ENCODE measurements at regions not wholly inside any gene's neighbourhood (a gene's known extent, or its start where the extent isn't known, plus 50 kb on each side); places are given as distances from the start of the nearest gene placed in this dataset.

- Histone ChIP-seq H3K79me2 (ENCODE audit: insufficient read depth) (peaks cover 4% of the 10 kb centered on the region), H3K27me3 (ENCODE audit: insufficient read depth) (no peaks in the 10 kb centered on the region), H4K20me1 (ENCODE audit: insufficient read depth) (no peaks in the 10 kb centered on the region), H3K9ac (no peak overlapping the region), H3K27ac (ENCODE audit: low read depth in 2 of 2, low read length in 1 of 2) (peak overlapping the region in 1 of 2 experiments; percentile 65; a peak in 2 of 4 replicates), H3K9me2 (no peaks in the 10 kb centered on the region), H3K4me2 (peak overlapping the region; percentile 44), H3K9me3 (no peaks in the 10 kb centered on the region), H3F3A (replicated peaks; ENCODE audit: insufficient read depth) (peaks cover 22% of the 10 kb centered on the region), H3K36me3 (replicated peaks in 1 of 2; ENCODE audit: control insufficient read depth in 1 of 2, insufficient read depth in 2 of 2, low read length in 1 of 2) (peaks cover 0 to 6% of the 10 kb centered on the region in 2 experiments), H3K4me1 (ENCODE audit: control insufficient read depth in 1 of 2, insufficient read depth in 2 of 2, low read depth in 1 of 2, low read length in 1 of 2) (peaks cover 14 to 20% of the 10 kb centered on the region in 2 experiments; a peak in 2 of 4 replicates), H2AFZ (ENCODE audit: low read depth) (no peak overlapping the region), H3K4me3 (ENCODE audit: low read depth in 2 of 2, low read length in 1 of 2) (no peak overlapping the region)
- TF ChIP-seq FOSL2 (IDR thresholded peaks at IDR 0.05; ENCODE audit: borderline replicate concordance, low read depth) (no peak), USF1 (IDR thresholded peaks at IDR 0.05; ENCODE audit: borderline replicate concordance, low read depth) (no peak), ZBTB33 (IDR thresholded peaks at IDR 0.05; ENCODE audit: borderline replicate concordance, low read depth) (no peak), MEF2A (IDR thresholded peaks at IDR 0.05; ENCODE audit: borderline replicate concordance, low read depth) (no peak), NRF1 (IDR thresholded peaks at IDR 0.05; ENCODE audit: low read depth, low read length) (no peak), NFIC (IDR thresholded peaks at IDR 0.05; ENCODE audit: borderline replicate concordance) (no peak), EP300 (IDR thresholded peaks at IDR 0.05; ENCODE audit: borderline replicate concordance in 1 of 2, low read depth in 1 of 2, low read length in 1 of 2) (no peak), TEAD4 (IDR thresholded peaks at IDR 0.05; ENCODE audit: borderline replicate concordance, insufficient read depth) (no peak), ELF1 (IDR thresholded peaks at IDR 0.05) (no peak), TAF1 (IDR thresholded peaks at IDR 0.05; ENCODE audit: borderline replicate concordance, low read depth, low read length) (no peak), USF2 (IDR thresholded peaks at IDR 0.05; ENCODE audit: borderline replicate concordance, low read depth, low read length) (no peak), SIN3A (IDR thresholded peaks at IDR 0.05; ENCODE audit: borderline replicate concordance, low read depth, low read length) (no peak), IRF3 (IDR thresholded peaks at IDR 0.05; ENCODE audit: low read depth, low read length) (no peak), FOXM1 (IDR thresholded peaks at IDR 0.05; ENCODE audit: low read depth) (no peak), RCOR1 (IDR thresholded peaks at IDR 0.05; ENCODE audit: low read length) (no peak)
- DNase-seq, result no peak
- 78% methylated on average over 2 of the region's 2 CpGs for WGBS (ENCODE audit: low lambda C conversion rate)
- ChIA-PET CTCF (interaction anchor here (1.1 kb wide), 2 partner anchors 21 to 67 kb away, joined by 4 to 5 read pairs; no protein-coding TSS in a partner anchor), POLR2A (no interaction called here)
Observed at GRCh38 chr6:21807299-21808044, 213.9 kb downstream of the SOX4 start.
